Brain microvascular endothelial cell (primary cell): ENCODE measurements at regions not wholly inside any gene's neighbourhood (a gene's known extent, or its start where the extent isn't known, plus 50 kb on each side); places are given as distances from the start of the nearest gene placed in this dataset.

Source experiments
- DNase-seq: peaks from one replicate; pipeline ENCODE4 v3.0.0-alpha.2; 2020
- H3K27ac ChIP-seq: fragments of 250-450 bp; sonication (Bioruptor Pico); 2 replicates; pipeline ENCODE4 v1.5.1; 2020; ENCODE audit warnings: mild to moderate bottlenecking, moderate library complexity
- H3K27me3 ChIP-seq: fragments of 250-450 bp; sonication (Bioruptor Pico); replicated peaks from 2 replicates; pipeline ENCODE4 v1.5.1; 2020; ENCODE audit warnings: mild to moderate bottlenecking
- H3K36me3 ChIP-seq: fragments of 250-450 bp; sonication (Bioruptor Pico); replicated peaks from 2 replicates; pipeline ENCODE4 v1.5.1; 2020; ENCODE audit warnings: mild to moderate bottlenecking
- H3K4me3 ChIP-seq: 2 replicates; pipeline ENCODE4 v1.5.1; 2011; ENCODE audit warnings: low read depth, mild to moderate bottlenecking, control low read depth, low read length, moderate library complexity
- in situ Hi-C: cut with HindIII; loops from 2 replicates; pipeline ENCODE4 v1.10.0; 2017; ENCODE audit warnings: low sequenced_read_pairs, low pct_ligation_motif_present
- TF ChIP-seq, protein P1 (sequence below): IDR thresholded peaks from 2 replicates; pipeline ENCODE4 v1.5.1; 2011; ENCODE audit warnings: low read depth, mild to moderate bottlenecking, moderate library complexity, low read length, control low read depth, inconsistent platforms; ENCODE audit errors: missing control alignments

DNA sequence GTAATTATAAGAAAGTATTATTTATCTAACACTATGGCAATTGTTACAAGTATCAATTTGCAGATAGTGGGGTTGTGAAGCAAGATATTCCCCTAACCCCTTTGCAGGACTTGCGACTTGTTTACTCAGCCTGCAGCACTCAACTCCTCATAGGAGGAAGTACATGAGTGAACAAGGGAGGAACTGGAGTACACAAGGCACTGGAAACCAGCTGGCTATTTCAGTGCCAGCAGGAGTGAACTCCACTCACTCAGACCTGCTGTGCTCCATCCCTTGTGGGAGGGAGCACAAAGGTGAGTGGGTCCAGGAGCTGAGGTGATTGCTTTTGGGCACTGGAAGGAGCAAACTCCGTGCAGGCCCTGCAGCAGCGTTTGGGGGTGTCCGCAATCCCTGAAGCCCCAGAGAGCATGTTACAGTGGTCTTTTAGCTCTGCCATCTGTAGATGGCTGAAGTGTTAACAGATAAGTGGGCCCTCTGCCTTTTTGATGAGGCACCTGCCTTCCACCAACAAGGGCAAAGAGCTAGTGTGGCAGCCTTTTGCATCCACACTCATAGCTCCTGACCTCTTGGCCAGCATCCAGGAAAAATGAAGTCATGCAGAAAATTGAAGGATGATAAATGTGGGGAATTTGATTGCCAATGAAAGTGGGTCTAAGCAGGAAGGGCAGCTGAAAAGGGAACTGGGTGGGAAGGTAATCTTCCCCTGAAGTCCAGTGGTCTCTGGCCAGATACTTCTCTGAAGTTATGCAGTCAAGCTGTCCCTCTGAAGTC lies 802.2 kb upstream of the MIR17HG start:
- Histone ChIP-seq H3K27me3 (no peaks in the 10 kb centered on the region), H3K4me3 (no peak overlapping the region), H3K27ac (no peak overlapping the region), H3K36me3 (no peaks in the 10 kb centered on the region)
- in situ Hi-C loops, result no loop called here
- TF ChIP-seq, protein P1, sequence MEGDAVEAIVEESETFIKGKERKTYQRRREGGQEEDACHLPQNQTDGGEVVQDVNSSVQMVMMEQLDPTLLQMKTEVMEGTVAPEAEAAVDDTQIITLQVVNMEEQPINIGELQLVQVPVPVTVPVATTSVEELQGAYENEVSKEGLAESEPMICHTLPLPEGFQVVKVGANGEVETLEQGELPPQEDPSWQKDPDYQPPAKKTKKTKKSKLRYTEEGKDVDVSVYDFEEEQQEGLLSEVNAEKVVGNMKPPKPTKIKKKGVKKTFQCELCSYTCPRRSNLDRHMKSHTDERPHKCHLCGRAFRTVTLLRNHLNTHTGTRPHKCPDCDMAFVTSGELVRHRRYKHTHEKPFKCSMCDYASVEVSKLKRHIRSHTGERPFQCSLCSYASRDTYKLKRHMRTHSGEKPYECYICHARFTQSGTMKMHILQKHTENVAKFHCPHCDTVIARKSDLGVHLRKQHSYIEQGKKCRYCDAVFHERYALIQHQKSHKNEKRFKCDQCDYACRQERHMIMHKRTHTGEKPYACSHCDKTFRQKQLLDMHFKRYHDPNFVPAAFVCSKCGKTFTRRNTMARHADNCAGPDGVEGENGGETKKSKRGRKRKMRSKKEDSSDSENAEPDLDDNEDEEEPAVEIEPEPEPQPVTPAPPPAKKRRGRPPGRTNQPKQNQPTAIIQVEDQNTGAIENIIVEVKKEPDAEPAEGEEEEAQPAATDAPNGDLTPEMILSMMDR, result no peak
- peak; percentile 1 for DNase-seq

DNA sequence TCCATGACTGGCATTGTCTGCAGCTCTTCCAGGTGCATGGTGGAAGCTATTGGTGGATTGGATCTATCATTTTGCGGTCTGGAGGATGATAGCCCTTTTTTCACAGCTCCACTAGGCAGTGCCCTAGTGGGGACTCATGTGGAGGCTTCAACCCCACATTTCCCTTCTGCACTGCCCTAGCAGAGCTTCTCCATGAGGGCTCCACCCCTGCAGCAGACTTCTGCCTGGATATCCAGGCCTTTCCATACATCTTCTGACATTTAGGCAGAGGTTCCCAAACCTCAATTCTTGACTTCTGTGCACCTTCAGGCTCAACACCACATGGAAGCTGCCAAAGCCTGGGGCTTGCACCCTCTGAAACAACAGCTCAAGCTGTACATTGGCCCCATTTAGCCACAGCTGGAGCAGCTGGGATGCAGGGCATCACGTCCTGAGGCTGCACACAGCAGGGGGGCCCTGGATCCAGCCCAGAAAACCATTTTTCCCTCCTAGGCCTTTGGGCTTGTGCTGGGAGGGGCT lies 800.2 kb upstream of the MIR17HG start:
- Histone ChIP-seq H3K27ac (no peak overlapping the region), H3K27me3 (no peaks in the 10 kb centered on the region), H3K4me3 (no peak overlapping the region), H3K36me3 (no peaks in the 10 kb centered on the region)
- TF ChIP-seq, protein P1, result no peak
- in situ Hi-C loops, result no loop called here
- DNase-seq, result no peak

DNA sequence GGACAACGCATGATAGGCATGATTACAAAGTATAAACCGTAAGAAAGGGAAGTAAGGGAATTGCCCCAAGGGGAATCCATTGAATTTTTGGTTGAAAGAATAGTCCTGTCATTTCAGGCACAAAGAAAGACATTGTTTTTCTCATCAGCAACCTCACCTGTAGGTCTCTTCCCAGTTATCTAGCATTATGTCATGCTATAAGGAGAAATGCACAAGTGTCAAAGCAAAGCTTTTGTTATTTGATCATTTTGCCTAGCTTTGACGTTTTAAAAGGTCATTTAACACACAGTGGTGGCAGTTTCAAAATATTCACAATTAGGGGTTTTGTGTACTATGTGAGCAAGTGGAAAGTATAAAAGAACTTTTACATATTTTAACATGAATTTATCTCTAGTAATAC lies 796.2 kb upstream of the MIR17HG start:
- Histone ChIP-seq H3K27ac (no peak overlapping the region), H3K4me3 (no peak overlapping the region), H3K27me3 (no peaks in the 10 kb centered on the region), H3K36me3 (no peaks in the 10 kb centered on the region)
- in situ Hi-C loops, result no loop called here
- TF ChIP-seq, protein P1, result no peak
- DNase-seq, result no peak

DNA sequence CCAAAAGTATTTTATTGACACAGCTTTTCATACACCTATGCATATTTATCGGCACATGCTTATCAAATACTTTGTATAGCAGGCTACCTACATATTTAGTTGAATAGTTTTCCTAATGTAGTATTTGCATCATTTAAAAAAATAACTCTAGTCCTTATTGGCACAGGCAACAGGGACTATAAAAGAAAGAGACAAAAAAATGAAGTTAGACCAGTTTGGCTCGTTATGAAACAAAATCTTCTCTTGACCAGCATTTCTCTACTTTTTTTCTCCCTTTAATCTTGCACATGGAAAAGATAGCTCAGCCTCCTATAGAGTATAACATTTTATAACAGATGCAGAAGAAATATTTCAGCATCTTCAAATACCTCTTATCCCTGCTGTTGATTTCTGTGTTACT lies 794.8 kb upstream of the MIR17HG start:
- in situ Hi-C loops, result no loop called here

DNA sequence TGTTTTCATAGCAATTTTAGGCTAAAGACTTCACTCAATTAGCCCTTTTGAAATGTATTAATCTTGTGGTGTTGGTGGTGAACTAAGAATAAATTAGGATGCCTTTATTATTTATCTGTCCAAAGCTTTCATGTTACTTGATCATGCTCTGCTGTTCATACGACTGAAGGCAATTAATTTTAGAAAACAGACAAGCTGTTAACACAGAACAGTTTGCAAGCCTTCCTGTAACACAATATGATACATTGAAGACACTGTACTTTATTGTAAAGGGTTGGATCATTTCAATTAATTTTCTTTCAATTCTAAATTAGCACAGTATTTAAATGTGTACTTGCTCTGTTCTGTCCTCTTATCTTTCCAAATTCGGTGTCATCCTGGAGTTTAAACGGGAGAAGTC lies 794.3 kb upstream of the MIR17HG start:
- no peak overlapping the region for H3K27ac ChIP-seq
- no peak overlapping the region for H3K4me3 ChIP-seq
- in situ Hi-C loops, result no loop called here
- DNase-seq, result no peak
- H3K36me3 ChIP-seq, result no peaks in the 10 kb centered on the region
- H3K27me3 ChIP-seq, result no peaks in the 10 kb centered on the region
- TF ChIP-seq, protein P1, result no peak

More for the DNA sequence above, 794.8 kb upstream of the MIR17HG start:
- Histone ChIP-seq H3K4me3 (no peak overlapping the region), H3K36me3 (no peaks in the 10 kb centered on the region), H3K27ac (no peak overlapping the region), H3K27me3 (no peaks in the 10 kb centered on the region)
- no peak for DNase-seq
- TF ChIP-seq, protein P1, result no peak

DNA sequence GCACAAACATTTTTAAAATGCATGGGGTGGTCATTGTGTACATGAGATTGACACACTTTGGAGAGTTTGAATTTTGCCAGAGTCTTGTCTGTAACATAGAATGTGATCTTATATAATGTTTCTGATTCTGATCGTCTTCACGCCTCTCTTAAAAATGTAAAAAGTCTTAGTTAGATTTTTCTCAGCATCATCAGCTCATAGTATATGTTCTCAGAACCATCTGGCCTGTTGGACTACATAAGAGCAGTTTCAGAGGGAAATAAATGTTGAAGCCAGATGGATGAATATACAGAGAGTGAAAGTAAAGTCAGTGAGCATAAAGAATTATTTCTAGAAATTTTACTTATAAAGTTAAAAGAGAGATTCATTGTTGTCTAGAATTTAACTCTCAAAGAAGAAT lies 789.9 kb upstream of the MIR17HG start:
- no peaks in the 10 kb centered on the region for H3K36me3 ChIP-seq
- TF ChIP-seq, protein P1, result no peak
- no peaks in the 10 kb centered on the region for H3K27me3 ChIP-seq
- no peak for DNase-seq
- no peak overlapping the region for H3K27ac ChIP-seq
- in situ Hi-C loops, result no loop called here
- H3K4me3 ChIP-seq, result no peak overlapping the region
